HG02885 (cell line): ENCODE measurements at regions not wholly inside any gene's neighbourhood (a gene's known extent, or its start where the extent isn't known, plus 50 kb on each side); places are given as distances from the start of the nearest gene placed in this dataset.

Source experiments
- ATAC-seq: cut with Tn5 transposase; IDR thresholded peaks from one replicate; pipeline ENCODE4 v1.9.1; 2021; ENCODE audit warnings: mild to moderate bottlenecking; ENCODE audit not compliant: unreplicated experiment, poor library complexity

DNA sequence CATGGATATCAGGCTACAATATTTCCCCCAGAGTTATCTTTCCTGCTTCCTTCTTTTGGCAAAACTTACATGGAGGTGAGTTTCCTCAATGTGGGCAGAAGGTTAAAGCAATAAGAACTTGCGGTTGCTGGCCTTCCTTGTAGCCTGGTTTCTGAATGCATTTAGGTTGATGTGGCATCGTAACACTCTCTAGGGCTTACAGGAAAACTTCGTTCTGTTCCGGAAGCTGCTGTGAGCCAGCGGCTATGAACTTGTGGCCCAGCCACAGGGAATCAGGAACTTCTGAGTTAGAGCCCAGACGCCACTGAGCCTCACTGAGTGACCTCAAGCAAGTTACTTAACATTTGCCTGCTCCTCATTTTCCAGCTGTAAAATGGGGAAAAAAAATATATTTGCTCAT lies 623.4 kb upstream of the ADAMTS5 start:
- ATAC-seq, result no peak

DNA sequence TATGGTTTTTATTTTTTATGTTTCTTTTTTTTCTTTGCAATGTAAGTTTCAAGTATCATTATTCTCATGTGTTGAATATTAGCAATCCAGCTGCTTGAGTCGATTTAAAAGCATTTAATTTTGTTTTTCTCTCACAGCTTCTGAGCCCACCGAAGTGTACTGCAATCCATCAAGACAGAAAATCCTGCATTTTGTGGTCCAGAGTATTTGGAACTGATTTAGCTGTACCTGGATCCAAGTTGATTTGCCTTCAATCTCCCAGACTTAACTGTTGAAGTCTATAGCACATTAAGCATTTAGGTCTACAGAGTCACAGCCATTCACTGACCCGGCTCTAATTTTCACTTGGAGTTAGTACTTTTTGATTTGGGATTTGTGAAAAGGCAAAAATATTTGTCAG lies 622.9 kb upstream of the ADAMTS5 start:
- no peak for ATAC-seq

GRCh38 chr21:27586986-27587385 lies 620.1 kb upstream of the ADAMTS5 start:
- ATAC-seq, result no peak

DNA sequence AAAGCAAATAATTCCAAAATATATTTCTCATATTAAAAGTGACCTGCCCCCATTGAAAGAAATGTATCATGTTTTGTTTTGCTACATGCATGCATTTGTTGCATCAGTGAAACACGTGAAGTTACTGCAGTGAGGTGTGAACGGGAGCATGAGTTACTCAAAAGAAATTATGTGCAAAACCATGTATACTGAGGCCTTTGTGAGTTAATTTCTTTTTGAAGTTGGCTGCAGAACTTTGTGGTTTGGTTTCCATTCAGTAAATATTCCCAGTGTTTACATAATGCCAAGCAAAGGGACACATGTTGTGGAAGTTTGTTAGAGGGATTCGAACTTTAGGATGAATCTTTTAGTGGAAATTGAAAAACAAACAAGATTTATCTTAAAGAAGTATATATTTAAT lies 619.4 kb upstream of the ADAMTS5 start:
- ATAC-seq, result no peak

DNA sequence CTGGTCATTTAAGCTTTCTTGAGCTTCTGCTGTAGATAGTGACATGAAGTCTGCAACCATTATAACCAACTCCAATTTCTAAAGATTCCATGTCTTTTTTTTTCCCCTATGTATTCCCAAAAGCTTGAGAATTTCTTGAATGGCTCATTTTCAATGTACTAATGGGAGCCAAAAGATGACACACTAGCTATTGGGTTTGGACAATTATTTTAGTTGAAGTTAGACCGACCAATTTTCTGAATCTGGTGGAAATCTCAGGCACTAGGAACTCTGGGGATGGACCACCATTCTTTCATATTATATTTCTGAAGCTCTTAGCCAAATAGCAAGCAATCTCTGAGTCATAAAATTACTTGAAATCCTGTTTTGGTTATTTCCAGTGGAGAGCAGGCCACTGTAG lies 617.4 kb upstream of the ADAMTS5 start:
- ATAC-seq, result no peak

- ATAC-seq, result no peak
Observed at GRCh38 chr21:27582948-27583430, 616.1 kb upstream of the ADAMTS5 start.

- ATAC-seq, result no peak
Observed at GRCh38 chr21:27582246-27582947, 615.5 kb upstream of the ADAMTS5 start.

- ATAC-seq, result no peak
Observed at GRCh38 chr21:27581168-27581567, 614.3 kb upstream of the ADAMTS5 start.

DNA sequence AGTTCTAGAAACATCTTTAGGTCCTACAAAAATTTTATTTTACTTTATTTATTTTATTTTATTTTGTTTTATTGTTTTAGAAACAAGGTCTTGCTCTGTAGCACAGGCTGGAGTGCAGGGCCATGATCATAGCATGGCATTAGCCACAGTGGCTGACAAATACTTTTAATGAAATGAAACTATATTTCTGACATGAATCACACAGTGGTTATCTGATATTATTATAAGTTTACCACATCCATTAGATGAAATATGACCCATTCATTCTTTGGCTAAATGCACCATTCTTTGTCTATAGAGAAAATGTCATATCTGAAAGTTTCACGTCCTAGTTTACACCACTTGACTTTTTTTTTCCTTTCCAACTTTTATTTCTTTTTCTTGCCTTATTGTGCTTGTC lies 613.4 kb upstream of the ADAMTS5 start:
- ATAC-seq, result no peak

- no peak for ATAC-seq
Observed at GRCh38 chr21:27578741-27579265, 611.9 kb upstream of the ADAMTS5 start.

DNA sequence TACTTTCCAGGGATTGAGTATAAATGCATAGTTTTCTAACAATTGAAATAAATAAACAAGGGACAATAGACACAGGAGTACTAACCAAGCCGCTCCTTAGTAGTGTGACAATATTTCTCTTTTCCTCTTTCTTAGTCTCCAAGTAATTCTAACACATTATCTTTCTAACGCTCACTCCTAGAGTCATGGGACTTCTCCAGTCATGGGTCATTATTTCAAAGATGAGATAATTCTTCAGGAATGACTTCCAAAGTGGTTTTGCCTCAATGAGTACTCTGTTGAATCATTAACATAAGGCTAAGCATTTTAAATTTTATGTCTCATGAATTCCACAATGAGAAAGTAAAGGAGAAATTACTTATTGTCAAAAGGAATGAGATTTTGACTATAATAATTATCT lies 605.8 kb upstream of the ADAMTS5 start:
- ATAC-seq, result no peak

DNA sequence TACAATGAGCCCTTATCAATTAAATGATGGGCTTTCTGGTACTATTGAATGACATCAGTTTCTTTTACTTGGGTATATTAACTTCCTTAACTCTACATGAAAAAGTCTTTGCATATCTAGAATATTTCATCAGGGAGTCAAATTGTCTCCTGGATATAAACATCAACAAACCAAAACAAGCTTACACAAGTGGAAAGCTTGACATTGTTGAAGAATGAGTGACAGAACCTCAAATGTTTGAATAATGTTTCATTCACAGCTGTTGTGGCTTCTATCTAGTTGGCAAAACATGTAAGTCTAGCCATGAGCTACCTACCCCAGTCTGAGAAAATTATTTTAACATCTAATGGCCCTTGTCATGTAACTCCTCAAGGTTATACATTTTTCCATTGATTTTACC lies 604.8 kb upstream of the ADAMTS5 start:
- ATAC-seq, result no peak

GRCh38 chr21:27570306-27570868 lies 603.5 kb upstream of the ADAMTS5 start:
- no peak for ATAC-seq

- no peak for ATAC-seq
Observed at GRCh38 chr21:27569831-27570230, 602.9 kb upstream of the ADAMTS5 start.

DNA sequence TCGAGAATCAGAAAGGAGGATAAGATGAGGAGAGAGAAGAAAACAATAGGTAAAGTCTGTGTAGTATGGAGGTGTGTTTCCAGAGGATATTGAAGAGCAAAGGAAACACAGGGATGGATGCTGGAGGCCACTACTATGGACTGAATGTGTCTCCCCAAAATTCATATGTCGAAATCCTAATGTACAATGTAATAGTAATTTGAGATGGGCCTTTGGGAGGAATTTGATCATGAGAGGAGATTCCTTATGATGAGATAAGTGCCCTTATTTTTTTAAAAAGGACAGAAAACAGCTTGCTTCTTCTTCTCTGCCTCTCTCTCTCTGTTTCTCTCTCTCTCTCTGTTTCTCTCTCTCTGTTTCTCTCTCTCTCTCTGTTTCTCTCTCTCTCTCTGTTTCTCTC lies 602.2 kb upstream of the ADAMTS5 start:
- no peak for ATAC-seq

DNA sequence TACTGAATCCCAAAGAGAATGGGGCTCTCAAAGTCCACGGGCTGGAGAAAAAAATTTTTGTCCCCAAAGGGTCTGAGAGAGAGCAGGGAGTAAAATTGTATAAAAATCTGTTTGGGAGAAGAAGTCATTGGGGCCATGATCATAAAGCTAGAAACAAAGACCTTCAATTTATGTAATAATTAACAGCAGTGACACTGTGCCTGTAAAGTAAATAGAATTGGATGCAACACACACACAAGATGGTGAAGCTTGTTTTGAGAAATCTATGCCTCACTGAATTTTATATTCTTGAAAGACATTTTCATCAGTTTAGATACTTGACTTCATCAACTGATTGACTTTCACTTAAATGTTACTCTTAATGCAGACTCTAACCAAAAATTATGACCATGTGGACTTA lies 600.5 kb upstream of the ADAMTS5 start:
- no peak for ATAC-seq

- no peak for ATAC-seq
Observed at GRCh38 chr21:27566521-27566920, 599.6 kb upstream of the ADAMTS5 start.

DNA sequence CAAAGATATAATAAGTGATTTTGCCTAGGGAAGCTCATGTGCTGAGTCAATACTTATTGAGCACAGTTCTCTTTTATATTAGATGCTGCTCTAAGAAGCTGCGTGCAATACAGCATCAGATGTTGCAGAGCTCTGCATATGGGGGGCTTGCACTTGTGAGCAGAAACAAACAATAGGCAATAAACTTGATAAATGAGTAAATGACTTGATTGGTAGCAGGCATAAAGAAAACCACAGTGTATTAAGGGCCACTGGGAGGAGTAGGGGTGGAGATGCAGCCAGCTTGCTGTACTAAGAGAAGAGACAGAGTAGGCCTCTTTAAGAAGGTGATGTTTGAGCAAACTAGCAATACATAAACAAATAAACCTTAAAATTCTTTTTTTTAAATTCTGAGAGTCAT lies 598.5 kb upstream of the ADAMTS5 start:
- ATAC-seq, result no peak

DNA sequence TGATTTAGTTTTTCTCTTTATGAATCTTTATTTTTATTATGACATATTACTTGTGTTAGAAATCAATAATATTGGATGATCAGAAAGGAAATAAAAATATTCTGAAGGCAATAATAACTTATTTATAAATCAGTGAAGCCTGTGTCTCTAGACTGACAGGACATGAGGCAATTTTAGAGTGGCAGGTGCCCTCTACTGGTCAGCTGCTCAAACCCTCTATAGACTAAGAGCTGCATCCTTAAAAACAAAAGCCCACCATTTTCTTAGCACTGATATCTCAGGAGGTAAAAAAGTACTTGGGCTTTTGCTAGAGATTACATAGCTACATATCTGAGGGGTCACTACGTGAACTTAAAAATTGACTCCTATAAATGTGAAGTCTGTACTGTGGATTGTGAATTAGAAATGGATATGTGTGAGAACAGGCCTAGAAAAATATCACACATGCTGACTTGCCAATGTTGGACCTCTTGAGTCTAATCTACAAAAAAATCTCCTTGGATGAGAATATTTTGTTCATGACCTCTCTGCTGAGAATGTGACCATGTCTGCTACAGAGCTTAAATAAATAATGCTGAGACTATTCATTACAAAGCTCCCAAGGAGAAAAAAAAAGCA lies 597.9 kb upstream of the ADAMTS5 start:
- ATAC-seq, result no peak

DNA sequence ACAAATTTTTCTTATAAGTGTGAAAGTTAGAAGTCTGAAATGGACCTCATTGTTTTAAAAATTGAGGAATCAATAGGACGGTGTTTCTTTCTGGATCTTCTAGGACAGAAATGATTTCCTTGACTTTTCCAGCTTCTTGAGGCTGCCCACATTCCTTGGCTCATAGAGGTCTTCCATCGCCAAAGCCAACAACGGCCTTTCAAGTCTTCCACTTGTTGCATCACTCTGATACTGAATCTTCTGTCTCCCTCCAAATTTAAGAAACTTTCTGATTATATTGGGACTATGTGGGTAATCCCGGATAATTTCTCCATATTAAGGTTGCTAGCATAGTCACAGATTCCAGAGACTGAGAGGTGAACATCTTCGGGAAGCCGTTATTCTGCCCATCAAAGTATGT lies 595.4 kb upstream of the ADAMTS5 start:
- ATAC-seq, result no peak

- ATAC-seq, result no peak
Observed at GRCh38 chr21:27561116-27561515, 594.2 kb upstream of the ADAMTS5 start.

DNA sequence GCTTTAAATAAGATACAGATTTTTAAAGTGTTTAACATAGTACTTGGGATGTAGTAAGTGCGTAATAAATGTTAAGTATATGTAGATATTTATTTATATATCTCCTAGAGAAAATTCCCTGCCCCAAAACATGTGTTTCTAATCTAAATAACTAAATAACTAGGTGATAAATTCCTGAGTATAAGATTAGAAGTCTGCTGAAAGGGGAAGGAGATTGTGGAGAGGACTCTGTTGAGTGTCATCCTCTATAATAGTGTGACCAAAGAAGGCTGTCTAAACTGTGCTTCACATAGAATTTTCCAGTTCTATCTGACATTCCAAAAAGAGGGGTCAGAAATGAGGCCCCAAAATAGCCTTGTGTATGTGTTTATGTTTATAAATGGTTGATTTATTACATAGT lies 590.5 kb upstream of the ADAMTS5 start:
- ATAC-seq, result no peak
